ENCODE measurements at regions not wholly inside any gene's neighbourhood (a gene's known extent, or its start where the extent isn't known, plus 50 kb on each side); places are given as distances from the start of the nearest gene placed in this dataset.
"Not testable (repeated sequence)": the region's sequence is repeated elsewhere in the genome, so short reads cannot be mapped to it uniquely, and the experiment has no call there.

GRCh38 chr13:65497265-65497664 is 1732.9 kb downstream of the PCDH9 start:
- DNase-seq, result no peak
- intact Hi-C loops (cut with DNase I), result no loop called here
- no peak for TF ChIP-seq CTCF (IDR thresholded peaks at IDR 0.05)
- H3K4me1 ChIP-seq, result no peaks in the 10 kb centered on the region
- H3K4me3 ChIP-seq, result no peak overlapping the region
- ATAC-seq, result no peak
- no peaks in the 10 kb centered on the region for H3K27me3 ChIP-seq (ENCODE audit: low read depth)
- no peaks in the 10 kb centered on the region for H3K9me3 ChIP-seq
- H3K27ac ChIP-seq, result no peak overlapping the region
- H3K36me3 ChIP-seq, result no peaks in the 10 kb centered on the region

GRCh38 chr13:65490725-65491124 is 1739.4 kb downstream of the PCDH9 start:
- DNase-seq; H3K36me3 ChIP-seq; intact Hi-C loops (cut with DNase I); H3K27me3 ChIP-seq (ENCODE audit: low read depth); H3K27ac ChIP-seq; H3K4me3 ChIP-seq; H3K9me3 ChIP-seq; ATAC-seq; H3K4me1 ChIP-seq: not testable (repeated sequence)

- no peak overlapping the region for H3K27ac ChIP-seq
- intact Hi-C loops (cut with DNase I), result no loop called here
- no peaks in the 10 kb centered on the region for H3K27me3 ChIP-seq (ENCODE audit: low read depth)
- H3K4me3 ChIP-seq, result no peak overlapping the region
- TF ChIP-seq CTCF (IDR thresholded peaks at IDR 0.05), result no peak
- ATAC-seq (no peak), DNase-seq (no peak)
- no peaks in the 10 kb centered on the region for H3K9me3 ChIP-seq
- no peaks in the 10 kb centered on the region for H3K4me1 ChIP-seq
- H3K36me3 ChIP-seq, result no peaks in the 10 kb centered on the region
Measured at GRCh38 chr13:65488606-65489005, 1741.5 kb downstream of the PCDH9 start.

- DNase-seq, result no peak
- no peaks in the 10 kb centered on the region for H3K4me1 ChIP-seq
- H3K36me3 ChIP-seq, result no peaks in the 10 kb centered on the region
- H3K4me3 ChIP-seq, result no peak overlapping the region
- TF ChIP-seq CTCF (IDR thresholded peaks at IDR 0.05), result no peak
- H3K27me3 ChIP-seq (ENCODE audit: low read depth), result no peaks in the 10 kb centered on the region
- no peaks in the 10 kb centered on the region for H3K9me3 ChIP-seq
- ATAC-seq, result no peak
- intact Hi-C loops (cut with DNase I), result no loop called here
- no peak overlapping the region for H3K27ac ChIP-seq
Measured at GRCh38 chr13:65479692-65480091, 1750.4 kb downstream of the PCDH9 start.

GRCh38 chr13:65473196-65473595 is 1756.9 kb downstream of the PCDH9 start:
- Histone ChIP-seq H3K4me3 (no peak overlapping the region), H3K4me1 (no peaks in the 10 kb centered on the region), H3K27me3 (ENCODE audit: low read depth) (no peaks in the 10 kb centered on the region), H3K9me3 (no peaks in the 10 kb centered on the region), H3K27ac (no peak overlapping the region), H3K36me3 (no peaks in the 10 kb centered on the region)
- DNase-seq (no peak), ATAC-seq (no peak)
- intact Hi-C loops (cut with DNase I), result no loop called here
- no peak for TF ChIP-seq CTCF (IDR thresholded peaks at IDR 0.05)

- no peaks in the 10 kb centered on the region for H3K27me3 ChIP-seq (ENCODE audit: low read depth)
- no peaks in the 10 kb centered on the region for H3K9me3 ChIP-seq
- H3K4me3 ChIP-seq, result no peak overlapping the region
- no peak overlapping the region for H3K27ac ChIP-seq
- ATAC-seq, result no peak
- intact Hi-C loops (cut with DNase I), result no loop called here
- DNase-seq, result no peak
- no peaks in the 10 kb centered on the region for H3K36me3 ChIP-seq
- TF ChIP-seq CTCF (IDR thresholded peaks at IDR 0.05), result no peak
- no peaks in the 10 kb centered on the region for H3K4me1 ChIP-seq
Measured at GRCh38 chr13:65472336-65472735, 1757.8 kb downstream of the PCDH9 start.

All from lower lobe of right lung (tissue), 2 donors.